T-helper 2 cell (primary cell): ENCODE measurements at regions not wholly inside any gene's neighbourhood (a gene's known extent, or its start where the extent isn't known, plus 50 kb on each side); places are given as distances from the start of the nearest gene placed in this dataset.
"Not testable (repeated sequence)": the region's sequence is repeated elsewhere in the genome, so short reads cannot be mapped to it uniquely, and the experiment has no call there.

ENCODE experiments used
- DNase-seq, 5 experiments: peaks; one replicate each; pipeline versions ENCODE4 v3.0.0 to v3.0.0-alpha.2; 2012 to 2022

GRCh38 chr2:183665425-183665824, 541.2 kb downstream of the NUP35 start:
- DNase-seq, result no peak

GRCh38 chr2:183666031-183666430, 541.8 kb downstream of the NUP35 start:
- DNase-seq, result no peak

- DNase-seq, result no peak
Observed at GRCh38 chr2:183671233-183671632, 547.0 kb downstream of the NUP35 start.

DNA sequence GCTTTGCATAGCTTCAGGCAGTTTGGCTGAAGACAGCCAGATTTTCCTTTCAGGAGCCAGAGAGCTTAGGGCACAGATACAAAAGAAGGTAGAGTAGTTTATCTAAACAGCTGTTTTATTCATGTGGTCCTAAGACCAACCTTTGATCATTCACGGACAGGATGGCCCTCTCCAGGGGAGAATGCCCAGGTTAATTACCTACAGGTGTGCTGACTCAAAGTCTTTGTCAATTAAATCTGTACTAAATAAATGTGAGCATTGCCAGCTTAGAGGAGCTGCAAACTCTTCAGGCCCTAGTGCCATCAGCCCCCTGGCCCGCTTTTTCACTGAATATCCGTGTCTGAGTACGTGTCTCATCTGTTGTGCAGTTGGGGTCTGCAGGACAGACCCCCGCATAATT, 554.7 kb downstream of the NUP35 start:
- DNase-seq, result no peak

GRCh38 chr2:183680573-183680972, 556.3 kb downstream of the NUP35 start:
- no peak for DNase-seq

- no peak for DNase-seq
Observed at GRCh38 chr2:183684686-183685085, 560.4 kb downstream of the NUP35 start.

DNA sequence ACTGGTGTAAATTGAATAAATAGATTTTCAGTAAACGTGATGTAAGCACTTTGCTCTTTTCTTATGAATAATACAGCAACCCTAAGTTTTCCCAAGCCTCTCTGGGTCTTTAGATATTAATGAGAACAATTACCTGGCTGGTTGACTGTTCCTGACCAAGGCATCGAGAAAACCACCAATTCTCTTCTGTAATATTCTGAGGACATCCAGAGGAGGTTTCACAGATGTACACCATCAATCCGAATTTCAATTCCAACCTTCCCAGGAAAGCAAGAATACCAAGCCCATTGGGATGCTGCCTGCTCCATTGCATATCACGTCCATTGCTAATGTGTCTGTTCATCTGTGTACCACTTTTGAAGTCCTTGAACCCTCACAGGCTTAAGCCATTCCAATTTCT, 571.8 kb downstream of the NUP35 start:
- DNase-seq, result no peak

- DNase-seq, result no peak
Observed at GRCh38 chr2:183709829-183710228, 585.6 kb downstream of the NUP35 start.

DNA sequence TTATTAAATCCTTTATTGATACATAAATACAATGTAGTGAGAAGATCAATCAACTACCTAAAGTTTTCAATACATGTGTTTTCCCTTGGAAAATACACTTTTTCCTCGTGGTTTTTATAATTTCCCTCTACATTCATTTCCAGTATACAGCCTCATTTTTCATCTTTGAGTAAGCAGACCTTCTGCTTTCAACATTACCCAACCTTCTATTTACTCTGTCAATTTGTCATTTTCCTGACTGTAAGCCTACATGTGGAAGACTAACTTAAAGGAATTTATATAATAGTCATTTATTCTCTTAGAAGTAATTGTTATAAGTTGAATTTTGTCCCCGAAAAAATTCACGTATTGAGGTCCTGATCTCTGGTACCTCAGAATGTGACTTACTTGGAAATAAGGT, 594.0 kb downstream of the NUP35 start:
- DNase-seq, result no peak

DNA sequence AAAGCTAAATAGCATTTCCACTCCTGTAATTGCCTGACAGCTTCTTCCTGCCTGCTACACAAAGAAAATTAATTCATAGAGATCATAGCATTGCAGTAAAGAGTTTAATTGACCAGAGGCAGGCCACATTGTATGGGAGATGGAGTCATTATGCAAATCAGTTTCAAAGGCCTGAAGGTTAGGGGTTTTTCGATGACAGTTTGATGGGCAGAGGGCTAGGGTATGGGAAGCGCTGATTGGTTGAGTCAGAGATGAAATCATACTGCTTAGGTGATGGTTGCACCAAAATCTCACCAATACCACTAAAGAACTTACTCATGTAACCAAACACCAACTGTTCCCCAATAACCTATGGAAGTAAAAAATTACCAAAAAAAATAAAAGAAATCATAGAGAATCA, 599.0 kb downstream of the NUP35 start:
- no peak for DNase-seq

DNA sequence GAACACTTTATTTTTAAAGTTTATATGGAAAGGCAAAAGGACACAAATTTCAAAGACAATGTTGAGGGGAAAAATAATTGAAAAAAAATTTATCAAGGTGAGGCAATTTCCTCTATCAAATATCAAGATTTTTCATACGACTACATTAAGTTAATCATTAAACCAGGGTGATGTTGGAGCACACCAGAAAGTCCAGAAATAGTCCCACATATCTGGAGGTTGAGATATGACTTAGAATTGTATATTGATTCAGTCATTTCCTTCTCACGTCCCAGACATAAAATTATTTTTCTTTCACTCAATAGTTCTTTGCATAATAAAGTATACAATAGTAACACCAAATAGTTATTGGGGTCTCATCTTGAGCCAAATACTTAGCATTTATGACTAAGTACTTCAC, 605.1 kb downstream of the NUP35 start:
- no peak for DNase-seq

DNA sequence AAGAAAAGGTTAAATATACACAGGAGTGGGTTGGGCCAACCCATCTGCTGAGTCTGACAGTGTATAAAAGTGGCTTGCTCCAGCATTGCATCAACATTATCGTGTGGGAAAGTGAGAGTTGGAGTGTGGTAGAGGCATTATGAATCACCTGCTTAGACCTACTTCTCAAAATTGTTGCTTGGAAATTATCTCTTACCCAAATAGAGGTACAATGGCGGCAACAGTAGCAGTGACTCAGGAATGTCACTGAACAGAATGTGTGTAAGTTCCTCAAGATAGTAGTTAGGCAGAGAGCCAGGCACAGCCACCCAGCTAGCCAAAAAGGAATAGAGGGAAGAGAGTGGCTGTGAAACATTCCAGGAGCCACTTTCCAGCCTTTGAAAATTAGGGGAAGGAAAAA, 616.0 kb downstream of the NUP35 start:
- no peak for DNase-seq

DNA sequence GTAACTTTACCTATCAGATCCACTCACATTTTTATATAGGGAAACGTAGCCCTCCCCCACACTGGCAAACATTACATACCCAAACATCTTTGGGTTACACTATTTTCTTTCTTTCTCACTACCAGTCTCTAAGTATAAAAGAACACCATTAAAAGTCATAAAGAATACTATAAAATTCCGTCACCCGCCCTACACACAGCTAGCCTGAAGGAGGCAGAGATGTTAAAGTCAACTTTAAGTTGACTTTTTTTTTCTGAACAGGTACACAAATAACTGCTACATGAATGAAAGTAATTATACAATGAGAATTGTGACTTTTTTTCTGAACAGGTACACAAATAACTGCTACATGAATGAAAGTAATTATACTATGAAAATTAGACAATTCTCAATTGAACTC, 628.3 kb downstream of the NUP35 start:
- no peak for DNase-seq

- DNase-seq, result no peak
Observed at GRCh38 chr2:183759033-183759432, 634.8 kb downstream of the NUP35 start.

DNA sequence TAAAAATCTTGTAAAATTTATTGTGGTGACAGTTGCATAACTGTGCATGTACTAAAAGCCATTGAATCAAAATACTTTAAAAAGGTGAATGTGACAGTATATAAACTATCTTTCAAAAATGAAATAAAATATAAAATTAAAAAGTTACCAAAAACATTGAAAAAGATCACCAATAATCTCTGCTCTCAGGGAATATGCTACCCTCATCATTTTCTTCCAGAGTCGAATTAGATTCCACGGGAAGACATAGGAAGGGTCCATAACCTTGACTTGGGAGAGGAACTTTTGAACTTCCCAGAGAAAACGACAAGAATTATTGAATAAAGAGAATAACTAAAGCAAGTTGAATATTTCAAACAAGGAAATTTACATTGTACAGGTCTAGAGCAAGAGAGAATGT, 649.5 kb downstream of the NUP35 start:
- DNase-seq, result no peak

DNA sequence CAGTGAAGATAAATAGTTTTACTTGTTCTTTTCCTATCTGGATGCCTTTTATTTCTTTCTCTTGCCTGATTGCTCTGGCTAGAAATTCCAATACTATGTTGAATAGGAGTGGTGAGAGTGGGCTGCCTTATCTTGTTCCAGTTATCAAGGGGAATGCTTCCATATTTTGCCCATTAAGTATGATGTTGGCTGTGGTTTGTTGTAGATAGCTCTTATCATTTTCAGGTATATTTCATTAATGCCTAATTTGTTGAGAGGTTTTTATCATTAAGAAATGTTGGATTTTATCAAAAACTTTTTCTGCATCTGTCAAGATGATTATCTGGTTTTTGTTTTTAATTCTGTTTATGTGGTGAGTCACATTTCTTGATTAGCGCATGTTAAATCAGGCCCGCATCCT, 655.8 kb downstream of the NUP35 start:
- DNase-seq, result no peak

- DNase-seq, result no peak
Observed at GRCh38 chr2:183782436-183782835, 658.2 kb downstream of the NUP35 start.

- DNase-seq, result not testable (repeated sequence)
Observed at GRCh38 chr2:183788796-183789195, 664.6 kb downstream of the NUP35 start.

DNA sequence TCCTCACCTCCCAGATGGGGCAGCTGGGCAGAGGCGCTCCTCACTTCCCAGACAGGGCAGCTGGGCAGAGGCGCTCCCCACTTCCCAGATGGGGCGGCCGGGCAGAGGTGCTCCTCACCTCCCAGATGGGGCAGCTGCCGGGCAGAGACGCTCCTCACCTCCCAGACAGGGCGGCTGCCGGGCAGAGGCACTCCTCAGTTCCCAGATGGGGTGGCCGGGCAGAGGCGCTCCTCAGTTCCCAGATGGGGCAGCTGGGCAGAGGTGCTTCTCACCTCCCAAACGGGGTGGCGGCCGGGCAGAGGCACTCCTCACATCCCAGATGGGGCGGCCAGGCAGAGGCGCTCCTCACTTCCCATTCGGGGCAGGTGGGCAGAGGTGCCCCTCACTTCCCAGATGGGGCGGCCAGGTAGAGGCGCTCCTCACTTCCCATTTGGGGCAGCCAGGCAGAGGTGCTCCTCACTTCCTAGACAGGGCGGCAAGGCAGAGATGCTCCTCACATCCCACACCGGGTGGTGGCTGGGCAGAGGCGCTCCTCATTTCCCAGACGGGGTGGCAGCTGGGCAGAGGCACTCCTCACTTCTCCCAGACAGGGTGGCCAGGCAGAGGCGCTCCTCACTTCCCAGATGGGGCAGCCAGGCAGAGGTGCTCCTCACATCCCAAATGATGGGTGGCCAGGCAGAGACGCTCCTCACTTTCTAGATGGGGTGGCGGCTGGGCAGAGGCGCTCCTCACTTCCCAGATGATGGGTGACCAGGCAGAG, 668.1 kb downstream of the NUP35 start:
- DNase-seq, result not testable (repeated sequence)

DNA sequence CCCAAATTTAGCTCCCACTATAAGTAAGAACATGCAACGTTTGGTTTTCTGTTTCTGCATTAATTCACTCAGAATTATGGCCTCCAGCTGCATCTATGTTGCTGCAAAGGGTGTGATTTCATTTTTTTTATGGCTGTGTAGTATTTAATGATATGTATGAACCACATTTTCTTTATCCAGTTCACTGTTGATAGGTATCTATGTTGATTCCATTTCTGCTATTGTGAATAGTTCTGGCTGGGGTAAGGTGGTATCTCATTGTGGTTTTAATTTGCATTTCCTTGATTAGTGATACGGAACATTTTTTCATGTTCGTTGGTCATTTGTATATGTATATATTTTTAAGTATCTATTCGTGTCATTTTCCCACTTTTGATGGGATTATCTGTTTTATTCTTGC, 674.3 kb downstream of the NUP35 start:
- no peak for DNase-seq

DNA sequence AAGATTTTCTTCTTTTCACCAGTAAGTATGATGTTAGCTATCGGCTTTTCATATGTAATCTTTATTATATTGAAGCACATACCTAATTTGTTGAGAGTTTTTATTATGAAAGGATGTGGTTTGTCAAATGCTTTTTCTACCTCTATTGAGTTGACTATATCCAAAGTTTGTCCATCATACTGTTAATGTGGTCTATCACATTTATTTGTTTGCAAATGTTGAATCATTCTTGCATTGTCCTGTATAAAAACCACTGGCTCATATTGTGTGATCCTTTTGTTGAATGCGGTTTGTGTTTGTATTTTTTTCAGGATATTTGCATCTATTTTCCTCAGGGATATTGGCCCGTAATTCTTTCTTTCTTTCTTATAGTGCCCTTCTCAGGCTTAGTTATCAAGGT, 675.5 kb downstream of the NUP35 start:
- no peak for DNase-seq

- no peak for DNase-seq
Observed at GRCh38 chr2:183803596-183803995, 679.4 kb downstream of the NUP35 start.

DNA sequence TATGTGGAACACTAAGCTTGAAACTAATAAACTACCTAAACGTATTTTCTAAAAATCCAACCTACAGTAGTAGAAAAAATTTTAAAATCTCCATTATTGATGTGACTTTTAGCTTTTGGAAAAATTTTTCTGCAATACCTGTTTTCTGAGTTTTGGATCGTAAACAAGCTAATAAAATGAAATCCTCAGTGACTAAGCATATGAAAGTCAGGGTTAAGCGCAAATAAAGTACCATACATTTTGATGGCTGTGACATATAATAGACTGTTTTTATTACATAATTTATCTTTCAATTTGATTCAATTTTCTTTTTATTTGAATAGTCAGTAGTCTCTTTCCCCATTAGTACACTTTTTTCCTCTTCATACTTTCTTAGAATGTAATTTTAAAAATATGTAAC, 683.6 kb downstream of the NUP35 start:
- DNase-seq, result no peak

GRCh38 chr2:183809404-183809803, 685.2 kb downstream of the NUP35 start:
- DNase-seq, result no peak

DNA sequence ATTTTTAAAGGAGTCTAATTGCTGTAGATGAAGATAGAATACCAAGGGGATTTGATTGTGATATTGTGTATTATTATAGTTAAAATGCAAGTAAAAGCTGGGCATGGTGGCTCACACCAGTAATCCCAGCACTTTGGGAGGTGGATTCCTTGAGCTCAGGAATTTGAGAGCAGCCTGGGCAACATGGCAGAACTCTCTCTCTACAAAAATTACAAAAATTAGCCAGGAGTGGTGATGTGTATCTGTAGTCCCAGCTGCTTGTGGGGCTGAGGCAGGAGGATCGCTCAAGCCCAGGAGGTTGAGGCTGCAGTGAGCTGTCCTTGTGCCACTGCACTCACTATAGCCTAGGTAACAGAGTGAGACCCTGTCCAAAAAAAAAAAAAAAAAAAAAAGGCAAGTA, 687.0 kb downstream of the NUP35 start:
- no peak for DNase-seq
